Panc1 (cell line): ENCODE measurements at regions not wholly inside any gene's neighbourhood (a gene's known extent, or its start where the extent isn't known, plus 50 kb on each side); places are given as distances from the start of the nearest gene placed in this dataset.

Source experiments
- CTCF ChIP-seq: fragments of 450-650 bp; IDR thresholded peaks from 2 replicates; pipeline ENCODE4 v1.5.1; 2017; ENCODE audit warnings: mild to moderate bottlenecking
- POLR2AphosphoS5 ChIP-seq: IDR thresholded peaks from 2 replicates; pipeline ENCODE4 v1.6.1; 2012; ENCODE audit warnings: mild to moderate bottlenecking, low read depth, low read length, moderate library complexity
- SIN3A ChIP-seq: IDR thresholded peaks from 2 replicates; pipeline ENCODE4 v1.6.1; 2012; ENCODE audit warnings: low read depth, mild to moderate bottlenecking, low read length, moderate library complexity, borderline replicate concordance; ENCODE audit not compliant: insufficient read depth

DNA sequence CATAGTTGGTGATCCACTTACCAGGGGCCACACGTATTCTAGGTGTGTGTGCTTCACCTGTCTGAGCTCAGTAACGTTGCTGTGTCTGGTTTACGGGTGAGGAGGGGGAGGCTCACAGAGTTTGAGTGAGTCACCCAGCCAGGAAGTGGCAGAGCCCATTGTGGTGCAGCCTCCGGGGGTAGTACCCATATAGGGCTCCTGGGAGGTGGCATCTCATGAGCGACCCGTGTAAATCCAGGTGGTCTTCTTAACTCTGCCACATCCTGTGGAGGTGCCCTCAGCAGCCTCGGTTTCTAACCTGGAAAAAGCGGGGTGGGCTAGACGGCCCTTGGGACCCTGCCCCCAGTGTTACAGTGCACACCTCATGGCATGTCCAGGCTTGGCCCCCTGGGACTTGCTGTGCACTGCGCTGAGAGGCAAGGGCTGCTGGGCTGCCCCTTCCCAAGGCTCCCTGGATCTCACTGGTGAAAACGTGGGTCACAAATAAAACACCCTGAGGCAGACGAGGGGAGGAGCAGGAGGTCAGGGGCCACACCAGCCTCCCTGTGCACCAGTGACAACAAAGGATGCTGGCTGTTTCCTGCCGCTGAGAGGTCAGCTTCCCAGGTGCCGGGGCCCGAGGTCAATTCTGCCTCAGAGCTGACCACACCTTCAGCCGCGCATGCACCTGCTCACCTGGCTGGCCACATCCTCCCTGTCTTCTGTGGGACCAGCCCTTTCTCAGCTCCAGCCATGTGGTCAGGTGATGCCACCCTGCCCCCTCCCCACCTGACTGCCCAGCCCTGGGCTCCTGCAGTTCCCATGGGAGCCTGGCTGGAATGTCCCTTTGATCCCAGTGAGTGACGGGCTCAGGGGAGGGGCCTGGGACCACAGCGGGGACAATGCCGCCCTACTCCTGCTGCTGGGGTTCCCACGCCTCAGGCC lies 305.1 kb downstream of the CTTN start:
- TF ChIP-seq CTCF (no peak), POLR2AphosphoS5 (no peak), SIN3A (no peak)
